Astrocyte of the cerebellum (primary cell): ENCODE measurements at regions not wholly inside any gene's neighbourhood (a gene's known extent, or its start where the extent isn't known, plus 50 kb on each side); places are given as distances from the start of the nearest gene placed in this dataset.

Source experiments
- DNase-seq: peaks from one replicate; pipeline ENCODE4 v3.0.0-alpha.2; 2011; ENCODE audit warnings: low read depth
- H3K4me3 ChIP-seq: 2 replicates; pipeline ENCODE4 v1.5.1; 2011; ENCODE audit warnings: mild to moderate bottlenecking, low read depth, low read length, moderate library complexity
- in situ Hi-C: cut with HindIII; loops from 2 replicates; pipeline ENCODE4 v1.10.0; 2017; ENCODE audit warnings: low sequenced_read_pairs
- TF ChIP-seq, protein P1 (sequence below): IDR thresholded peaks from 2 replicates; pipeline ENCODE4 v1.5.1; 2012; ENCODE audit warnings: low read length, low read depth, moderate library complexity, mild to moderate bottlenecking; ENCODE audit errors: missing control alignments

DNA sequence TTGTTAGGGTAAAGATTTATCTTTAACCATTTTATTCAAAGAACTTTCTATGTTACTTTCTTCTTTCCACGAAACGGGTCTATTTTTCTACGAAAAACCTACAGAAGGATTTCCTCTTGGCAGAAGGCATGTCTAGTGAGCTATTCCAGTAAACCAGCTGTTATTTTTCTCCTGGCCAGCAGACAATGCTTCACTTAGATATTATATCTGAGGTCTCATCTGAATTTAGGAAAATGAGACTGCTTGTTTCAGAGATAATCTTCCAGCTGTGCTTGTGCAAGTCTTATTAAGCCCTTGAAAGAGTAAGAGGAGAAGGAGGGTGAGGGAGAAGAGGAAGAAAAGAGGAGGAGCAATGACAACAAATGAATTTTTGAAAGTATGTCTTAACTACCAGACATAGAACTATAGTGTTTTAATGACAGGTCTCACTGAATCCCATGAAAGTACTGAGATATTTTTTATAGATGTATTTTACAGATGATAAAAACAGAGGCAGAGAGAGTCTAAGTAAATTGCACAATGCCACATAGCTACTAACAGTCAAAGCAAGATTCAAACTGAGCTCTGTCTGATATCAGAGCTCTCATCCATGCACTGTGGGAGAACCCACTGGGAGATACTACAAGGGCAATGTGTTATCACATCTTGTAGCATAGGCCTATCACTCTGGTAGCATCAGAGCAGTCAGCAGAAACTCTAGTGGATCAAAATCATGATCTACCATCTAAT lies 54.6 kb upstream of the SAMSN1 start:
- in situ Hi-C loops: no loop called here
- no peak overlapping the region for H3K4me3 ChIP-seq
- DNase-seq: no peak
- TF ChIP-seq, protein P1, sequence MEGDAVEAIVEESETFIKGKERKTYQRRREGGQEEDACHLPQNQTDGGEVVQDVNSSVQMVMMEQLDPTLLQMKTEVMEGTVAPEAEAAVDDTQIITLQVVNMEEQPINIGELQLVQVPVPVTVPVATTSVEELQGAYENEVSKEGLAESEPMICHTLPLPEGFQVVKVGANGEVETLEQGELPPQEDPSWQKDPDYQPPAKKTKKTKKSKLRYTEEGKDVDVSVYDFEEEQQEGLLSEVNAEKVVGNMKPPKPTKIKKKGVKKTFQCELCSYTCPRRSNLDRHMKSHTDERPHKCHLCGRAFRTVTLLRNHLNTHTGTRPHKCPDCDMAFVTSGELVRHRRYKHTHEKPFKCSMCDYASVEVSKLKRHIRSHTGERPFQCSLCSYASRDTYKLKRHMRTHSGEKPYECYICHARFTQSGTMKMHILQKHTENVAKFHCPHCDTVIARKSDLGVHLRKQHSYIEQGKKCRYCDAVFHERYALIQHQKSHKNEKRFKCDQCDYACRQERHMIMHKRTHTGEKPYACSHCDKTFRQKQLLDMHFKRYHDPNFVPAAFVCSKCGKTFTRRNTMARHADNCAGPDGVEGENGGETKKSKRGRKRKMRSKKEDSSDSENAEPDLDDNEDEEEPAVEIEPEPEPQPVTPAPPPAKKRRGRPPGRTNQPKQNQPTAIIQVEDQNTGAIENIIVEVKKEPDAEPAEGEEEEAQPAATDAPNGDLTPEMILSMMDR: no peak

DNA sequence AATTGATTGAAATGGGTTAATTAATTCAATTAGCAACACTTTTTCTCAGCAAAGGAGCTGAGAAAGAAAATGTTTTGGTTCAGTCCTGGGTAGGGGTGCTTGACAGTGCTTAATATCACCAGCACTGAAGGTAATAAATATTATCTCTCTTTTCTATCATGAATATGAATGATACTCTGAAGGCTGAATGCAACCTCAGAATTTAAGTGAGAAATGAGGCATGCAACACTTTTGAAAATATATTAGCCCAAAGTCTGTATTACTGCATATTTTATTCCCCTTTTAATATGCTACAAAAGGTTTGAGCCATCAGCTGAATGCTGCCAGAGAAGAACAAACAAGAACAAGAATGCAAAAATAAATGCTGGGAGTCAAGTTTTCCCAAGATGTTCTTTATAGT lies 52.0 kb upstream of the SAMSN1 start:
- DNase-seq: no peak
- no peak overlapping the region for H3K4me3 ChIP-seq
- TF ChIP-seq, protein P1: no peak
- in situ Hi-C loops: no loop called here
